SJCRH30 (cell line): ENCODE measurements at regions not wholly inside any gene's neighbourhood (a gene's known extent, or its start where the extent isn't known, plus 50 kb on each side); places are given as distances from the start of the nearest gene placed in this dataset.
A peak's percentile ranks its signal among the peaks of the same experiment; 100 is the strongest.

Source experiments
- DNase-seq, 2 experiments: peaks; one replicate each; pipeline ENCODE4 v3.0.0-alpha.2; 2015 to 2020
- H3K27ac ChIP-seq: fragments of 250-450 bp; sonication (Bioruptor Pico); 2 replicates; pipeline ENCODE4 v1.5.1; 2020; ENCODE audit warnings: mild to moderate bottlenecking, moderate library complexity
- H3K27me3 ChIP-seq: fragments of 250-450 bp; sonication (Bioruptor Pico); 2 replicates; pipeline ENCODE4 v1.5.1; 2020; ENCODE audit warnings: mild to moderate bottlenecking, moderate library complexity
- H3K36me3 ChIP-seq: fragments of 250-450 bp; sonication (Bioruptor Pico); 2 replicates; pipeline ENCODE4 v1.5.1; 2020; ENCODE audit warnings: mild to moderate bottlenecking, moderate library complexity
- H3K4me1 ChIP-seq: fragments of 250-450 bp; sonication (Bioruptor Pico); 2 replicates; pipeline ENCODE4 v1.5.1; 2020; ENCODE audit warnings: mild to moderate bottlenecking, moderate library complexity
- H3K4me3 ChIP-seq: fragments of 250-450 bp; sonication (Bioruptor Pico); 2 replicates; pipeline ENCODE4 v1.5.1; 2020; ENCODE audit warnings: mild to moderate bottlenecking, moderate library complexity
- H3K9me3 ChIP-seq: fragments of 250-450 bp; sonication (Bioruptor Pico); replicated peaks from 2 replicates; pipeline ENCODE4 v1.5.1; 2020; ENCODE audit warnings: mild to moderate bottlenecking, moderate library complexity

- no peak overlapping the region for H3K27ac ChIP-seq
Measured at GRCh38 chr1:195576641-195577040, 1031.6 kb downstream of the KCNT2 start.

GRCh38 chr1:195574511-195574910, 1033.7 kb downstream of the KCNT2 start:
- no peaks in the 10 kb centered on the region for H3K9me3 ChIP-seq
- DNase-seq, result no peak
- H3K4me1 ChIP-seq, result no peaks in the 10 kb centered on the region; the same call in 1 of the 2 replicates
- no peak overlapping the region for H3K27ac ChIP-seq
- no peak overlapping the region for H3K4me3 ChIP-seq
- H3K36me3 ChIP-seq, result no peaks in the 10 kb centered on the region
- no peaks in the 10 kb centered on the region for H3K27me3 ChIP-seq

More at GRCh38 chr1:195576641-195577040, 1031.6 kb downstream of the KCNT2 start:
- no peaks in the 10 kb centered on the region for H3K27me3 ChIP-seq
- no peaks in the 10 kb centered on the region for H3K36me3 ChIP-seq
- H3K4me1 ChIP-seq, result no peaks in the 10 kb centered on the region
- H3K4me3 ChIP-seq, result no peak overlapping the region
- DNase-seq, result no peak
- H3K9me3 ChIP-seq, result no peaks in the 10 kb centered on the region

GRCh38 chr1:195569934-195570333, 1038.3 kb downstream of the KCNT2 start:
- Histone ChIP-seq H3K27ac (no peak overlapping the region), H3K36me3 (no peaks in the 10 kb centered on the region), H3K4me3 (no peak overlapping the region), H3K4me1 (no peaks in the 10 kb centered on the region; the same call in 1 of the 2 replicates), H3K27me3 (no peaks in the 10 kb centered on the region), H3K9me3 (no peaks in the 10 kb centered on the region)
- DNase-seq, result no peak

- no peak overlapping the region for H3K27ac ChIP-seq
- no peak overlapping the region for H3K4me3 ChIP-seq
- DNase-seq, result no peak
- H3K27me3 ChIP-seq, result no peaks in the 10 kb centered on the region
- no peaks in the 10 kb centered on the region; the same call in 1 of the 2 replicates for H3K4me1 ChIP-seq
- H3K36me3 ChIP-seq, result no peaks in the 10 kb centered on the region
- no peaks in the 10 kb centered on the region for H3K9me3 ChIP-seq
Measured at GRCh38 chr1:195568389-195568788, 1039.9 kb downstream of the KCNT2 start.

- Histone ChIP-seq H3K4me3 (no peak overlapping the region), H3K9me3 (no peaks in the 10 kb centered on the region), H3K27ac (no peak overlapping the region), H3K4me1 (no peaks in the 10 kb centered on the region; the same call in 1 of the 2 replicates), H3K36me3 (no peaks in the 10 kb centered on the region), H3K27me3 (no peaks in the 10 kb centered on the region)
- no peak for DNase-seq
Measured at GRCh38 chr1:195562074-195562473, 1046.2 kb downstream of the KCNT2 start.

- DNase-seq, result no peak
- no peaks in the 10 kb centered on the region for H3K36me3 ChIP-seq
- H3K27me3 ChIP-seq, result no peaks in the 10 kb centered on the region
- no peak overlapping the region for H3K4me3 ChIP-seq
- H3K9me3 ChIP-seq, result no peaks in the 10 kb centered on the region
- H3K4me1 ChIP-seq, result no peaks in the 10 kb centered on the region
- no peak overlapping the region for H3K27ac ChIP-seq
Measured at GRCh38 chr1:195550071-195550862, 1058.0 kb downstream of the KCNT2 start.

- Histone ChIP-seq H3K27ac (no peak overlapping the region), H3K36me3 (no peaks in the 10 kb centered on the region), H3K4me1 (no peaks in the 10 kb centered on the region), H3K9me3 (no peaks in the 10 kb centered on the region), H3K27me3 (no peaks in the 10 kb centered on the region), H3K4me3 (no peak overlapping the region)
- no peak for DNase-seq
Measured at GRCh38 chr1:195530961-195531360, 1077.3 kb downstream of the KCNT2 start.

- H3K4me3 ChIP-seq, result no peak overlapping the region
- H3K27me3 ChIP-seq, result no peaks in the 10 kb centered on the region
- no peaks in the 10 kb centered on the region for H3K9me3 ChIP-seq
- no peaks in the 10 kb centered on the region for H3K36me3 ChIP-seq
- no peaks in the 10 kb centered on the region for H3K4me1 ChIP-seq
- H3K27ac ChIP-seq, result no peak overlapping the region
- no peak for DNase-seq
Measured at GRCh38 chr1:195529881-195530280, 1078.4 kb downstream of the KCNT2 start.

GRCh38 chr1:195520757-195521156, 1087.5 kb downstream of the KCNT2 start:
- DNase-seq, result no peak
- no peaks in the 10 kb centered on the region for H3K4me1 ChIP-seq
- H3K9me3 ChIP-seq, result no peaks in the 10 kb centered on the region
- H3K27me3 ChIP-seq, result no peaks in the 10 kb centered on the region
- H3K4me3 ChIP-seq, result no peak overlapping the region
- no peaks in the 10 kb centered on the region for H3K36me3 ChIP-seq
- no peak overlapping the region for H3K27ac ChIP-seq

GRCh38 chr1:195516036-195516435, 1092.2 kb downstream of the KCNT2 start:
- H3K27me3 ChIP-seq, result no peaks in the 10 kb centered on the region
- H3K27ac ChIP-seq, result no peak overlapping the region
- H3K9me3 ChIP-seq, result no peaks in the 10 kb centered on the region
- no peaks in the 10 kb centered on the region for H3K4me1 ChIP-seq
- H3K4me3 ChIP-seq, result no peak overlapping the region
- DNase-seq, result no peak
- no peaks in the 10 kb centered on the region for H3K36me3 ChIP-seq

GRCh38 chr1:195511501-195511900, 1096.7 kb downstream of the KCNT2 start:
- Histone ChIP-seq H3K36me3 (no peaks in the 10 kb centered on the region), H3K4me1 (no peaks in the 10 kb centered on the region), H3K27ac (no peak overlapping the region), H3K27me3 (no peaks in the 10 kb centered on the region), H3K4me3 (no peak overlapping the region), H3K9me3 (no peaks in the 10 kb centered on the region)
- DNase-seq, result no peak

GRCh38 chr1:195501118-195501517, 1107.1 kb downstream of the KCNT2 start:
- H3K36me3 ChIP-seq, result no peaks in the 10 kb centered on the region
- no peaks in the 10 kb centered on the region for H3K4me1 ChIP-seq

GRCh38 chr1:195495720-195496635, 1112.3 kb downstream of the KCNT2 start:
- H3K27ac ChIP-seq, result no peak overlapping the region
- no peaks in the 10 kb centered on the region for H3K4me1 ChIP-seq
- no peak overlapping the region for H3K4me3 ChIP-seq
- peak; percentile 2 to 4 for DNase-seq
- H3K9me3 ChIP-seq, result no peaks in the 10 kb centered on the region
- H3K27me3 ChIP-seq, result no peaks in the 10 kb centered on the region
- no peaks in the 10 kb centered on the region for H3K36me3 ChIP-seq

More at GRCh38 chr1:195501118-195501517, 1107.1 kb downstream of the KCNT2 start:
- no peaks in the 10 kb centered on the region for H3K9me3 ChIP-seq
- H3K4me3 ChIP-seq, result no peak overlapping the region
- no peaks in the 10 kb centered on the region for H3K27me3 ChIP-seq
- no peak overlapping the region for H3K27ac ChIP-seq
- DNase-seq, result no peak

GRCh38 chr1:195482137-195482536, 1126.1 kb downstream of the KCNT2 start:
- Histone ChIP-seq H3K9me3 (no peaks in the 10 kb centered on the region), H3K4me1 (no peaks in the 10 kb centered on the region), H3K27me3 (no peaks in the 10 kb centered on the region), H3K4me3 (no peak overlapping the region), H3K27ac (no peak overlapping the region), H3K36me3 (no peaks in the 10 kb centered on the region)
- DNase-seq, result no peak

GRCh38 chr1:195481293-195481692, 1126.9 kb downstream of the KCNT2 start:
- DNase-seq, result peak in 1 of 2 experiments; percentile 3
- Histone ChIP-seq H3K9me3 (no peaks in the 10 kb centered on the region), H3K27ac (no peak overlapping the region), H3K27me3 (no peaks in the 10 kb centered on the region), H3K36me3 (no peaks in the 10 kb centered on the region), H3K4me3 (no peak overlapping the region), H3K4me1 (no peaks in the 10 kb centered on the region)
